ENCODE measurements at regions not wholly inside any gene's neighbourhood (a gene's known extent, or its start where the extent isn't known, plus 50 kb on each side); places are given as distances from the start of the nearest gene placed in this dataset.
"Not testable (repeated sequence)": the region's sequence is repeated elsewhere in the genome, so short reads cannot be mapped to it uniquely, and the experiment has no call there.

GRCh38 chr2:120511947-120512710 lies 166.2 kb downstream of the INHBB start:
- no peak overlapping the region for H3K27ac ChIP-seq
- no peaks in the 10 kb centered on the region for H3K36me3 ChIP-seq
- no peaks in the 10 kb centered on the region for H3K4me1 ChIP-seq (ENCODE audit: control insufficient read depth in 1 of 2, insufficient read depth in 1 of 2, low read depth in 1 of 2, low read length in 1 of 2)
- H3K27me3 ChIP-seq, result peaks cover 9% of the 10 kb centered on the region
- H3K9me3 ChIP-seq, result no peaks in the 10 kb centered on the region
- H3K4me3 ChIP-seq (ENCODE audit: low read depth in 1 of 2, low read length in 1 of 2), result no peak overlapping the region
- TF ChIP-seq CTCF (IDR thresholded peaks at IDR 0.05), result no peak

DNA sequence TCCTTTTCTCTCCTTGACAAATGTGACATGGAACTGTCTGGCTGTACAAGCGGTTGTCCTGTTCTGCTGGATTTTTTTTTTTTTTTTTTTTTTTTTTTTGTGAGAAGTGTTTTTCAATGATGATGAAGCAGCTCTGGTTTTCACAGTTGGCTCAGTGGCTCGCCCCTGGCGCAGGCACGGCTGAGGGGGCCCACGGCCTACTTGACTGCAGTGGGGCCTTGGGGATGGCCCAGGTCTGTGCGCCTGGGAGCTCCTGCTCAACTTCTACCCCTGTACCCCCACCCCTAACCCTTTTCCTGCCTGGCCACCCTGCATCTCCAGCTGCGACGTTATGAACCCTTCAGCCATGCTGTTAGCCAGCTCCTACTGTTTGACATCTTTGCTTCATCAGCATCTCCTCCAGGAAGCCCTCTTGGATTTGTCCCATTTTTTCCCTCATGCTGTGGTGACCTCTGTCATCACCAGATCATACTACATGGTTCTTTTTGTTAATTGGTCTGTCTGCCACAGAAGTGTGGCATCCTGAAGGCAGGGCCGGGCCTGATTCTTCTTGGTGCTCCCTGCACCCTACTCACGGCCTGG lies 167.9 kb downstream of the INHBB start:
- H3K4me1 ChIP-seq (ENCODE audit: control insufficient read depth in 1 of 2, insufficient read depth in 1 of 2, low read depth in 1 of 2, low read length in 1 of 2), result no peaks in the 10 kb centered on the region
- peaks cover 11% of the 10 kb centered on the region for H3K27me3 ChIP-seq
- no peak overlapping the region for H3K27ac ChIP-seq
- H3K36me3 ChIP-seq, result no peaks in the 10 kb centered on the region
- no peak for TF ChIP-seq CTCF (IDR thresholded peaks at IDR 0.05)
- H3K4me3 ChIP-seq (ENCODE audit: low read depth in 1 of 2, low read length in 1 of 2), result no peak overlapping the region
- H3K9me3 ChIP-seq, result no peaks in the 10 kb centered on the region

DNA sequence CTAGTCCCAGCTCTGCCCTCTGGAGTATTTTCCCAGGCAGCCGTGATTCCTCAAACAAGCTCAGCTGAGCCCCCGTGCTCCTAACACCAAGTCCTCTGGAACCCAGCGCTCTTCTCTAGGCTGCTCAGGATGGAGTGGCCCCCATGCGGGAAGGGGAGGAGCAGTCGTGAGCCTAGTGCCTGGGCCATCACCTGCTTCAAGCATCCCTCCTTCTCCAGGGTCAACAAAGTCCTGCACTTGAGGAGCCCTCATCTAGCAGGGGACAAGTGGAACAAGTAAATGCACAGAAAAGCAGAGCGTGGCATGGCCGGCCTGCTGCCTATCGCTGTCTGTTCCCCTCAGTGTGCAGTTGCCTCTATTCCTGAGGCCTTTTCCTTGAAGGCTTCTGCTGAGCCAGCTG lies 168.6 kb downstream of the INHBB start:
- Histone ChIP-seq H3K36me3 (no peaks in the 10 kb centered on the region), H3K4me1 (ENCODE audit: control insufficient read depth in 1 of 2, insufficient read depth in 1 of 2, low read depth in 1 of 2, low read length in 1 of 2) (no peaks in the 10 kb centered on the region), H3K4me3 (ENCODE audit: low read depth in 1 of 2, low read length in 1 of 2) (no peak overlapping the region), H3K27me3 (peaks cover 11% of the 10 kb centered on the region), H3K27ac (no peak overlapping the region), H3K9me3 (no peaks in the 10 kb centered on the region)
- no peak for TF ChIP-seq CTCF (IDR thresholded peaks at IDR 0.05)

- not testable (repeated sequence) for H3K36me3 ChIP-seq; H3K4me1 ChIP-seq (ENCODE audit: control insufficient read depth in 1 of 2, insufficient read depth in 1 of 2, low read depth in 1 of 2, low read length in 1 of 2); H3K27ac ChIP-seq; H3K9me3 ChIP-seq; H3K4me3 ChIP-seq (ENCODE audit: low read depth in 1 of 2, low read length in 1 of 2)
- H3K27me3 ChIP-seq, result peaks cover 11% of the 10 kb centered on the region
Measured at GRCh38 chr2:120515066-120515758, 169.3 kb downstream of the INHBB start.

GRCh38 chr2:120515759-120516678 lies 170.1 kb downstream of the INHBB start:
- H3K27ac ChIP-seq, result no peak overlapping the region
- TF ChIP-seq CTCF (IDR thresholded peaks at IDR 0.05), result no peak
- H3K4me3 ChIP-seq (ENCODE audit: low read depth in 1 of 2, low read length in 1 of 2), result no peak overlapping the region
- H3K9me3 ChIP-seq, result no peaks in the 10 kb centered on the region
- H3K27me3 ChIP-seq, result peaks cover 13% of the 10 kb centered on the region
- H3K36me3 ChIP-seq, result no peaks in the 10 kb centered on the region
- H3K4me1 ChIP-seq (ENCODE audit: control insufficient read depth in 1 of 2, insufficient read depth in 1 of 2, low read depth in 1 of 2, low read length in 1 of 2), result no peaks in the 10 kb centered on the region

Data from neutrophil (primary cell).